ENCODE measurements at regions not wholly inside any gene's neighbourhood (a gene's known extent, or its start where the extent isn't known, plus 50 kb on each side); places are given as distances from the start of the nearest gene placed in this dataset.

GRCh38 chr4:179583221-179583620, 2141.0 kb upstream of the AGA start:
- H3K27ac ChIP-seq: no peak overlapping the region
- DNase-seq: no peak
- intact Hi-C loops (cut with DNase I; ENCODE audit: low total_unique reads): no loop called here
- peaks cover 0 to 17% (median 2%) of the 10 kb centered on the region in 8 donors for H3K9me3 ChIP-seq
- H3K4me1 ChIP-seq: no peaks in the 10 kb centered on the region
- no peak overlapping the region for H3K4me3 ChIP-seq
- 45 to 65% (median 57%) methylated on average over 4 of the region's 4 CpGs for WGBS, 5 donors
- TF ChIP-seq POLR2A (IDR thresholded peaks at IDR 0.05) (no peak), POLR2AphosphoS5 (IDR thresholded peaks at IDR 0.05) (no peak), CTCF (IDR thresholded peaks at IDR 0.05 in 8 of 11, conservative IDR thresholded peaks at IDR 0.05 in 3 of 11) (no peak)
- no peaks in the 10 kb centered on the region for H3K27me3 ChIP-seq (replicated peaks in 1 of 7)
- H3K36me3 ChIP-seq: no peaks in the 10 kb centered on the region

GRCh38 chr4:179584101-179584500, 2141.9 kb upstream of the AGA start:
- intact Hi-C loops (cut with DNase I; ENCODE audit: low total_unique reads): no loop called here
- Histone ChIP-seq H3K4me1 (no peaks in the 10 kb centered on the region), H3K4me3 (no peak overlapping the region), H3K36me3 (no peaks in the 10 kb centered on the region), H3K9me3 (peaks cover 0 to 14% (median 0%) of the 10 kb centered on the region in 8 donors), H3K27me3 (replicated peaks in 1 of 7) (no peaks in the 10 kb centered on the region), H3K27ac (no peak overlapping the region)
- DNase-seq: no peak
- 24 to 81% (median 53%) methylated on average over 7 of the region's 7 CpGs for WGBS, 5 donors
- no peak for TF ChIP-seq CTCF (IDR thresholded peaks at IDR 0.05 in 8 of 11, conservative IDR thresholded peaks at IDR 0.05 in 3 of 11)
- no peak for TF ChIP-seq POLR2A (IDR thresholded peaks at IDR 0.05)
- TF ChIP-seq POLR2AphosphoS5 (IDR thresholded peaks at IDR 0.05): no peak

GRCh38 chr4:179585761-179586160, 2143.5 kb upstream of the AGA start:
- no peak for DNase-seq
- WGBS, 5 donors: 73 to 86% (median 81%) methylated on average over 3 of the region's 3 CpGs
- Histone ChIP-seq H3K9me3 (peaks cover 0 to 8% (median 0%) of the 10 kb centered on the region in 8 donors), H3K4me3 (no peak overlapping the region), H3K27ac (no peak overlapping the region), H3K36me3 (no peaks in the 10 kb centered on the region), H3K4me1 (no peaks in the 10 kb centered on the region), H3K27me3 (replicated peaks in 1 of 7) (no peaks in the 10 kb centered on the region)
- intact Hi-C loops (cut with DNase I; ENCODE audit: low total_unique reads): no loop called here
- no peak for TF ChIP-seq POLR2A (IDR thresholded peaks at IDR 0.05)
- TF ChIP-seq CTCF (IDR thresholded peaks at IDR 0.05 in 8 of 11, conservative IDR thresholded peaks at IDR 0.05 in 3 of 11): no peak

DNA sequence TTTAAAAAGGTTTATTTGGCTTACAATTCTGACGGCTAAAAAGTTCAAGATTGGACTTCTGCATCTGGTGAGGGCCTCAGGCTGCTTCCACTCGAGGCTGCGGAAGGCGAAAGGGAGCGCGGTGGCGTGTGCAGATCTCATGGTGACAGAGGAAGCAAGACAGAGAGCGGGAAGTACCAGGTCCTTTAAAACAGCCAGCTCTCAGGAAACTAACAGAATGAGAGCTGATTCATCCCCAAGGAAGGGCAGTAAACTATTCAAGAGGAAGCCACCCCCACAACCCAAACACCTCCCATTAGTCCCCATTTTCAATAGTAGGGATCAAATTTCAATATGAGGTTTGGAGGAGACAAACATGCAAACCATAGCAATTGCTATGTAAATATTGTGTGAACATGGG, 2144.2 kb upstream of the AGA start:
- WGBS, 5 donors: 86 to 92% (median 88%) methylated on average over 8 of the region's 8 CpGs
- H3K36me3 ChIP-seq: no peaks in the 10 kb centered on the region
- no peak overlapping the region for H3K27ac ChIP-seq
- intact Hi-C loops (cut with DNase I; ENCODE audit: low total_unique reads): no loop called here
- no peaks in the 10 kb centered on the region for H3K27me3 ChIP-seq (replicated peaks in 1 of 7)
- H3K9me3 ChIP-seq: peaks cover 0 to 8% (median 0%) of the 10 kb centered on the region in 8 donors
- DNase-seq: no peak
- H3K4me1 ChIP-seq: no peaks in the 10 kb centered on the region
- no peak overlapping the region for H3K4me3 ChIP-seq
- TF ChIP-seq POLR2AphosphoS5 (IDR thresholded peaks at IDR 0.05) (no peak), CTCF (IDR thresholded peaks at IDR 0.05 in 8 of 11, conservative IDR thresholded peaks at IDR 0.05 in 3 of 11) (no peak), POLR2A (IDR thresholded peaks at IDR 0.05) (no peak)
